LNCaP clone FGC (cell line): ENCODE measurements at regions not wholly inside any gene's neighbourhood (a gene's known extent, or its start where the extent isn't known, plus 50 kb on each side); places are given as distances from the start of the nearest gene placed in this dataset.

Experiments
- DNase-seq: peaks from one replicate; pipeline ENCODE4 v3.0.0-alpha.2; 2011; ENCODE audit warnings: low read depth
- H3K4me3 ChIP-seq: 2 replicates; pipeline ENCODE4 v1.5.1; 2011; ENCODE audit warnings: mild to moderate bottlenecking, low read depth, low read length, control low read depth
- CTCF ChIP-seq: IDR thresholded peaks from 2 replicates; pipeline ENCODE4 v1.5.1; 2012; ENCODE audit warnings: mild to moderate bottlenecking; ENCODE audit not compliant: control insufficient read depth, insufficient read depth; ENCODE audit errors: extremely low read depth

GRCh38 chr5:143696921-143697320, 115.0 kb upstream of the HMHB1 start:
- no peak for DNase-seq

GRCh38 chr5:143695941-143696340, 116.0 kb upstream of the HMHB1 start:
- no peak for DNase-seq
- no peak for TF ChIP-seq CTCF
- H3K4me3 ChIP-seq: no peak overlapping the region

More at GRCh38 chr5:143696921-143697320, 115.0 kb upstream of the HMHB1 start:
- TF ChIP-seq CTCF: no peak
- no peak overlapping the region for H3K4me3 ChIP-seq

- H3K4me3 ChIP-seq: no peak overlapping the region
- DNase-seq: no peak
- TF ChIP-seq CTCF: no peak
These were observed 116.6 kb upstream of the HMHB1 start for GRCh38 chr5:143695244-143695864.

- H3K4me3 ChIP-seq: no peak overlapping the region
- no peak for DNase-seq
- no peak for TF ChIP-seq CTCF
These were observed 117.6 kb upstream of the HMHB1 start for GRCh38 chr5:143694357-143694756.

- TF ChIP-seq CTCF: no peak
- no peak overlapping the region for H3K4me3 ChIP-seq
- DNase-seq: no peak
These were observed 118.2 kb upstream of the HMHB1 start for GRCh38 chr5:143693651-143694252.

GRCh38 chr5:143692342-143692741, 119.6 kb upstream of the HMHB1 start:
- no peak overlapping the region for H3K4me3 ChIP-seq
- no peak for DNase-seq
- TF ChIP-seq CTCF: no peak

DNA sequence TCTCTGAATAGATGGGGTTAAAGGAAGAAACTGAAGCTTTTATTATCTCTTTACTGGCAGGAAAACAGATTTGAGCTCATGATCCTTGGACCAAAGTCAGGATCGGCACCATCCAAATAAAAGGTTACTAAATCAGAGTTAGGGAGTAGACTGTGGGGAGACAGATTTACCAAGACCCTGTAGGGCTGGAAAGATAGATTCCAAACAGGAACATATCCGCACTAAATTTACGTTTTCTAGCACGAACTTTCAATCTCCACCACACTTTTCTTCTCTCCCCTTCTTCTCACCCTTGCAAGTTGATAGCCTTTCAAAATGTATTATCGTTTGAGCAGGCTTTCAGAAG, 120.0 kb upstream of the HMHB1 start:
- TF ChIP-seq CTCF: no peak
- no peak overlapping the region for H3K4me3 ChIP-seq
- DNase-seq: no peak
